ENCODE measurements at regions not wholly inside any gene's neighbourhood (a gene's known extent, or its start where the extent isn't known, plus 50 kb on each side); places are given as distances from the start of the nearest gene placed in this dataset.

GRCh38 chr5:32989815-32990214 is 278.7 kb downstream of the NPR3 start:
- TF ChIP-seq CTCF (IDR thresholded peaks at IDR 0.05) (no peak), POLR2A (IDR thresholded peaks at IDR 0.05) (no peak)

Data from uterus (tissue), 2 donors.